NCI-H2029 (cell line): ENCODE measurements at regions not wholly inside any gene's neighbourhood (a gene's known extent, or its start where the extent isn't known, plus 50 kb on each side); places are given as distances from the start of the nearest gene placed in this dataset.

ENCODE experiments used
- DNase-seq: peaks from one replicate; lab custom pipeline; 2025; lab: John Stamatoyannopoulos, UW

DNA sequence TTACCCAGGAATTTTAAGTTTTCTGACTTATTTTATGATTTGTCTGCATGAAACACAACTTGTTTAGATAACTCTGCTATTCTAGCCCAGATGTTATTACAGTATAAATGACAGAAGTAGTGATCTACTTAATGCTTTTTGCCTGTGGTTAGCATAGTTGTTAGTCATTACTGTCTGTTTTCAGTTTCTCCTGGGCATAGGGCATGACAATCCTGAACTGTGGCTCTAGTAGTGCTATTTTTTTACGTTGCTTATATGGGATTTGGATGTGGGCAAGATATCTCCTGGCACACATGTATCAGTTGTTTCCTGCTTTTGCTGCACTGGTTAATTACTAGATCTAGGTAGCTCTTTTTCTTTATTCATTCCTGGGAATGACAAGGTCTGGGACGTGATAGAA, 1005.8 kb downstream of the PCDH18 start:
- DNase-seq, result no peak

GRCh38 chr4:136524039-136524438, 1008.3 kb downstream of the PCDH18 start:
- no peak for DNase-seq

DNA sequence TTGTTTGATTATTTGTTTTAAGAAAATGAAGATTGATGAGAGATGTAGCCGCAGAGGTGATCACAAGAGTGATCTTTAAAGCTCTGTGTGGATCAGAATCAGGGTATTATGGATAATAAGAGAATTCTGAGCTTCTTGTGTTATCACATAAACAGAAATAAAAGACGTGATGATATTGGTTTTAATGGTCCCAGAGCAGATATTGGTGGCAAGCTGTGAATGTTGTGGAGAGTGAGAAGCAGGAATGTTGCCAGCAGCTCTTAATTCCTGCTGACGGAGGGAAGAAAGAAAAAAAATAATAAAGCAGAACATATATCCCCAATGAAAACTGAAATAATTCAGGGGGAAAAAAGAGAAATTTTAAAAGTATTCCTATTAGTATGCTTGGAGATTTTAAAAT, 1015.9 kb downstream of the PCDH18 start:
- no peak for DNase-seq

DNA sequence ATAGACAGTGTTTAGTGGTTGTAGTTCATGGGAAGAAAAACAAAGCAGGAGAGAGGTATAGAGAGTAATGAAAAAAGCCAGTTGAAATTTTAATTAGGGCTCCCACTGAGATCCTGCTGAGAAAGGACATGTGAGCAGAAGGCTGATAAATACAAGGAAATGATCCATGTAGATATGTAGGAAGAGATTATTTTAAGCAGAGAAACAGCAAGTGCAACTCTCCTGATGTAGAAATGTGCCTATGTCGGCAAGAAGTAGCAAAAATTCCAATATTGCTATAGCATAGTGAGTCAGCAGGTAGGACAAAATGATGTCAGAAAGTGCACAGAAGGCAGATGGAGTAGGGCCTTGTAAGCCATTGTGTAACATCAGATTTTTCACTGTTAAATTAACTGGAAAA, 1027.3 kb downstream of the PCDH18 start:
- no peak for DNase-seq

DNA sequence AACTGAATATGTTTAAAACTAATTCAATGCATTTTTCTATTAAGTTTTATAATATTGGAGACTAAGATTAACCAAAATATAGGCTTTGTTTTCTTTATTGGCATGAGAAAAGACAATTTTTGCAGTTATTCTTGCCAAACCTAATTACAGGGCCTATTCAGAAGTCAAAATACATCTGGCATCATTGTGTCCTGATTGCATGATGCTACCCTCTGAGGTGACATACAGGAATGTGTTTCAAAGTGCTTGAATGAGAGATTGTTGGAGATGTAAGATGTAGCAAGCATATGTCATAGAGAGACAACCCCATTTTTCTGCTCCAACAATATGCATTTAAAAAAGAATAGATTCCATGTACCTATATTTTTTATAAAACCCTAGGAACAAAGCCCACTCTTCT, 1036.4 kb downstream of the PCDH18 start:
- no peak for DNase-seq

DNA sequence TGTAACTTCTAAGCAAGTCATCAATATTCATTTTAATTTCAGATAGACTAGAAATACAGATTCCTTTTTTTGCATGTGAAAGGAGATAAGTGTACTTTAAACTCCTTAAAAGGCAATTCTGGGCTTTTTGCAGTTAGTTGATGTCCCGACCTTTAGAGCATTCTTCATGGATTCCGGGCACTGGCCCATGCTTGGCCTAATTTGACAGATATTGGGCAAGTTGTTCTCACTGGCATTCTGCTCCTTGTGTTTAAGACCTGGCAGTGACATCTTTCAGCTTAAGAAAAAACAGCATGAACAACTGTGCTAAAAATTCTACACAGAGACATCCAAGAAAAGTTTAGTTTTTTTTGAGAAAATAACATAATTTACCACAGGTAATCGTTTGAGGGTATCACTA, 1037.2 kb downstream of the PCDH18 start:
- no peak for DNase-seq

GRCh38 chr4:136489101-136489500, 1043.2 kb downstream of the PCDH18 start:
- DNase-seq, result no peak

- peak; percentile 38 for DNase-seq
These were observed 1047.3 kb downstream of the PCDH18 start for GRCh38 chr4:136484996-136485395.

GRCh38 chr4:136476753-136477152, 1055.5 kb downstream of the PCDH18 start:
- no peak for DNase-seq

DNA sequence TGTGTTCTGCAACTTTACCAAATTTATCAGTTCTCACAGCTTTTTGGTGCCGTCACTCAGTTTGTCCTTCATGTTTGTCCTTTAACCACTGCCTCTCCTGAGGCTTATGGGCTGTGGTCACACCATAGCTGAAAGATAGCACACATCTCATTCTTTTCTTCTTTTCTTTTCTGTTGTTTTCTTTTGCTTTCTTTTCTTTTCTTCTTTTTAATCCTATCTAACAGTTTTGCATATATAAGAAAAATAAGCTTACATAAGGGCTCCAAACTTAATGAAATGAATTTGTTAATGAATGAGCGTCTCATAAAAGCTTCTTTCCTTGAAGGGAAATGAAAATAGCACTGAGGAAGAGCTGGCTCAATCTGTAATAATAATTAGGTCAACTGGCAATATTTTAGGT, 1061.2 kb downstream of the PCDH18 start:
- no peak for DNase-seq

- no peak for DNase-seq
These were observed 1066.6 kb downstream of the PCDH18 start for GRCh38 chr4:136465691-136466090.

GRCh38 chr4:136463941-136464340, 1068.4 kb downstream of the PCDH18 start:
- DNase-seq, result no peak

GRCh38 chr4:136461533-136461932, 1070.8 kb downstream of the PCDH18 start:
- DNase-seq, result no peak

DNA sequence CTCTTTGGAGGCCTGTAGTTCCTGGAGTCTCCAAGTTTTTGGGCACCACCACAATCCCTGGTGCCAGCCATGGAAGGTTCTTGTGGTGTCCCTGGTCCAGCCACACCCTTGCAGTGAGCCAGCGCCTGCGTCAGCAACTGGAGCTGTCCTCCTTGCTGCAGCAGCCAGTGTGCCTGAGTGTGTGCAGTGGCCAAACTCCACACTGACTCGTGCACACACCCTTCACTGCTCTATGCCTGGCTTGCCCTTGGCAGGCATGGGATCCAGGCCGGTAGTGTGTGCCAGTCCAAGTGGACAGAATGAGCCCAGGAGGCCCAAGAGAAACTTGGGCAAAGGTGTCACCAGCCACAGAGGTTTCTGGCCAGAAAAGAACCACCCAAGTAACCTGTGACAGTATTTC, 1074.0 kb downstream of the PCDH18 start:
- no peak for DNase-seq

DNA sequence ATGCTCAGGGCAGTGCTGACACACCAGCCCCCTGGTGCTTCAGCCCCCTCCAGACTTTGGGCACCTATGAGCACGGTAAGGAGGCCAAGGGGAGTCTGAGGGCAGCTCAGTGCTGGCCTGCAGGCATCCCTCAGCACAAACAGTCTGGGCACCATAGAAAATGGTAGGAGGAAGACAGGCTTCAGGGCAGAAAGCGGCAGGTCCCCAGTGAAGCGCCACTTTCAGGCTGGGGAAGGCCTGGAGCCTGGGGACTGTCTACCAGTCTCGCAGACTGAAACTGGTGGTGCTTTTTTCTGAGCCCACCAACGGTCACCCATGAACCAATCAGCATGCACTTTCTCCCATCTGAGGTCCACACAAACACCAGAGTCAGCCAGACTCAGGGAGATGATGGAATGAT, 1074.7 kb downstream of the PCDH18 start:
- DNase-seq, result no peak

- no peak for DNase-seq
These were observed 1075.3 kb downstream of the PCDH18 start for GRCh38 chr4:136457004-136457403.

- DNase-seq, result no peak
These were observed 1089.3 kb downstream of the PCDH18 start for GRCh38 chr4:136443006-136443405.

DNA sequence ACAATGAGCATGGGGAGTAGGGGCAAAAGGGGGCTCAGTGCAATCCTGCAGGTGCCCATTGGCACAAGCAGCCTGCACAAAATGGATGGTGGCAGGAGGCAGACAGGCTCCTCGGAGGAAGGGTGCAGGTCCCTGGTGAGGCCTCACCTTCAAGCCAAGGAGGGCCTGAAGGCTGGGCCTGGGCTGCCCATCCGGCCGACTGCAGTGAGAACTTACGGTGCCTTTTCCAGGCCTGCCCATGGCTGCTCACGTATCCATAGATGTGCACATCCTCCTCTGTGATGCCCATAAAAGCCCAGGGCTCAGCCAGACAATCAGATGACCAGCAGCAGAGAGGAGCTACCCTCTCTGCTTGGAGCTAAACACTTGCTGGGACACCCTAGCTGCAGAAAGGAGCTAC, 1089.8 kb downstream of the PCDH18 start:
- no peak for DNase-seq

GRCh38 chr4:136441629-136442282, 1090.5 kb downstream of the PCDH18 start:
- no peak for DNase-seq

GRCh38 chr4:136438645-136439044, 1093.6 kb downstream of the PCDH18 start:
- DNase-seq, result no peak

DNA sequence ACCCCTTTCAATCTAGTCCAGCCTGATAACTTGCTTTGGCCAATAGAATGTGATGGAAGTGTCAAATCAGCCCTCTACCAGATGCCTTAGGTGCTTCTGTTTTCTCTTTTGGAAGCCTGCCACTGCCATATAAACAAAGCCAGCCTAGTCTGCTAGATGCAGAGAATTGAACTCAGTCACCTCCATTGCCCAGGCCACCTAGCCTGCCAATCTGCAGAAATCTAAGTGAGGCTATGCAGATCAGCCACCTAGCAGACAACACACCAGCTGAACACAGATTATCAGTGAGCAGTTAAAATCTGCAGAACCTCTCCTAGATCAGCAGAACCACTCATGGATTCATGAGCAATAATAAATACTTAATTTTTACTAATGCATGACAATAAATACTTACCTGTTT, 1108.2 kb downstream of the PCDH18 start:
- DNase-seq, result no peak

- no peak for DNase-seq
These were observed 1117.3 kb downstream of the PCDH18 start for GRCh38 chr4:136414981-136415380.

DNA sequence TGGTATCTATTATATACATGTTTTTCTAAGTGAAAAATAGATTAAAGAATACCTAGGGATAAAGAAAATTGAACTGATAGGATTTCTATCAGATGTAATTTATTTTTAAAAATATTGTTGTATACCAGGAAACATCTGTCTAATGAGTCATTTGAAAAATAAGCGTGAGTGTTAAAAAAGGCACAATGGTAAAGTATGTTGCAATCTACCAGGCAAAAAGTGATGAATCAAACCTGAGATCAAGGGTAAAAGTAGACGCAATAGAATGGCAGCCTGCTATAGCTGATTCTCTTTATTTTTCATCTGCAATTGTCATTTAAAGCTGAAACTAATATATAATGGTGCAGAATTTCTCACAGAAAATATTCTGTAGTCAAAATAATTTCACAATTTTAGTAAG, 1119.6 kb downstream of the PCDH18 start:
- DNase-seq, result no peak

GRCh38 chr4:136400829-136401228, 1131.5 kb downstream of the PCDH18 start:
- no peak for DNase-seq
